ENCODE measurements at regions not wholly inside any gene's neighbourhood (a gene's known extent, or its start where the extent isn't known, plus 50 kb on each side); places are given as distances from the start of the nearest gene placed in this dataset.

DNA sequence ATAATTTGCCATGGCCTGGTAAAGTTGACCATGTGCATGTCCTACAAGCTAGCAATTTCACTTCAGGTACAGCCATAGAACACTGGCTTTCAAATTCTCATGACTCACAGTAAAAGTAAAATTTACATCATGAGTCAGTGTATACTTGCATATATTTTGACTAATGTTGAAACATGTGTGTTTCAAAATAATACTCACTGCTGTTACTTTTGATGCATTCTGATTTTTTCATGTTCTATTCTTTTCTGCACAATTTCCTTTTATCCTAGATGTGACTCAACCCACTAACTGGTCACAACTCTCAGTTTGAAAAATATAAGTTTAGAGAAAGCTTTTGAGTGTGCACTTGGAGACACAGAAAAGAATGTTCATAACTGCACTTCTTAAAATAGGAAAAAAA lies 365.7 kb downstream of the FGF13 start:
- no peak for TF ChIP-seq POLR2A (IDR thresholded peaks at IDR 0.05; ENCODE audit: low read length)
- TF ChIP-seq GATA1 (IDR thresholded peaks at IDR 0.05; ENCODE audit: low read depth, low read length) = no peak

Data from erythroblast (primary cell).